Activated naive CD4-positive, alpha-beta T cell treated with Interleukin-2 at 50 U/mL for 16 hours (primary cell): ENCODE measurements at regions not wholly inside any gene's neighbourhood (a gene's known extent, or its start where the extent isn't known, plus 50 kb on each side); places are given as distances from the start of the nearest gene placed in this dataset.

Experiments used
- DNase-seq: peaks from one replicate; pipeline ENCODE4 v3.0.0-alpha.2; 2020

DNA sequence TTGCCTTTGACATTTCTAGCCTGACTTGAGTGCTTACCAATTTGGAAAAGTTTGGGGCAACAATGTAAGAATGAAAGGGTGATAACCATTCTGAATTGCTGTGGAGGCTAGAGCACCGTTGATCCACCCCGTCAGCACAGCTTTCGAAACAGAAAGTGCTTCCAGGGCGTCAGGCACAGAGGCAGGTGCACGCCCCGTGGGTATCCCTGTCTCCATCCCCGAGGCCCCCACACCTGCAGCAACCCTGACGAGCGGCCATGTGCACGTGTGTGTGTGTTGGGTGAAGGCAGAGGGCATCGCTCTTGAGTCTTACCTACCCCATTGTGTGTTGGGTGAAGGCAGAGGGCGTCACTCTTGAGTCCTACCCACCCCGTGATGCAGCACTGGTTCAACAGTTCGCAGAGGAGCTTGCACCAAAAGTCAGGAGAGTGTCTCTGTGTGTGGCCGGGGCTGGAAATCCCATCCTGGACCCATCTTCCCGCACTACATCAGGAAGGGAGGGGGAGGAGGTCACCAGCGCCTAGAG lies 404.5 kb downstream of the BRD1 start:
- no peak for DNase-seq

DNA sequence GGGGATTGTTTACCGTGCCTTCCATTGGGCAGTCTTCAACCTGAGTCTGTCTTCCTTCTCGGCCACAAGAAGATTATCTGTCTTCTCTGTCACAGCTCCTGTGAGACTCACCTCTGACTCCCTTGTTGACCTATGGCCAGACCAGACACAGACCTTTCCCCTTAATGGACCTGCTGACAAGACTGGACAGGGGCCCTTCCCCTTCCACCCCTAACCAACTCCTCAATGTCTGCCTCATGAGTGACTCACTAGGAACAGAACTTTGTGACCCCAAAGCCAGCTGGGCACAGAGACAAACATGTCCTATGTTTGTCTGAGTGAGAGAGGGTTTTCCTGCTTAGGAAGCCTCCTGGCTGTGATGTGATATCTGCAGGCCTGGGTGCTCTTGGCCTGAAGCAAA lies 405.0 kb downstream of the BRD1 start:
- no peak for DNase-seq

DNA sequence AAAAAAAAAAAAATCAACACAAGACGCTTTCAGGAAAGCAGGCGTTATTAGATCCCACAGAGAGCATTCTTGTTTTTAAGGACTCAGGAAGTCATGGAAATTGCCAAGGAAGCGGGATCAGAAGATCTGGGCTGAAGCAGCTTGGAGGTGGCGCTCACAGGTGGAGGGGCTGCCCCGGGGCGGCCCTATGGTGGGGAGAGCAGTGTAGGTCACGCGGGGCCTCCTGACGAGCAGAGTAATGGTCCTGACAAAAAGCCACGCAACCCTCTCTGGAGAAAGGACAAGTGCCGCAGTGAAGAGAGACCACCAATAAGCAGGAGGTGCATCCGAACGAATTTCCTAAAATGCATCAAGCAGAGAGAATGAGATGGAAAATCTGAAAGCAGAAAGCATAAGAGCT lies 407.0 kb downstream of the BRD1 start:
- DNase-seq, result no peak

DNA sequence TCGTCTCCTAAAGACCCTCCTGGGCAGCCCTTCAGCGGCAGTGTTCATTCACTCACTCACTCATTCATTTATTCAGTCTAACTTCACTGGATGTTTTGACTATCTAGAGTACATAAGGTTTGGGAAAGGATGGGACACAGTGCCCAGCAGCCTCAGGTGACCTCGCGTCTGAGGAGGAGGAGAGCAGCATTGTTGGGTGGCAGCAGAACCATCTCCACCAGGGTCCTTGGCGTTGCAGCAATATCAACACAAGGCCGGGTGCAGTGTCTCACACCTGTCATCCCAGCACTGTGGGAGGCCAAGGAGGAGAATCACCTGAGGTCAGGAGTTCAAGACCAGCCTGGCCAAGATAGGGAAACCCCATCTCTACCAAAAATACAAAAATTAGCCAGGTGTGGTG lies 408.0 kb downstream of the BRD1 start:
- DNase-seq, result no peak

DNA sequence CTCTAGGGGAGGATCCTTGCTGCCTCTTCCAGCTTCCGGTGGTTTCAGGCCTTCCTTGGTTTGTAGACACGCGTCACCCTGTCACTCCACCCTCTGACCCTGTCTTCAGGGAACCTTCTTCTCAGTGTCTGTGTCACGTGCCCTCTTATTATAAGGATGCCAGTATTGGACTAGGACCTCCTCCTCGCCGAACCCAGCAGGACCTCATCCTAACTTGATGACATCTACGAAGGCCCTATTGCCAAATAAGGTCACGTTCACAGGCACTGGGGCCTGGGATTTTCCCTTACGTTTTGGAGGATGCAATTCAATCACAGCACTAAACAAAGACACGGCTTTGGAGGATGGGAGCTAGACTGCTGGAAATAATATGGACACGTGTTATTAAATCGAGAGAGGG lies 408.7 kb downstream of the BRD1 start:
- no peak for DNase-seq

DNA sequence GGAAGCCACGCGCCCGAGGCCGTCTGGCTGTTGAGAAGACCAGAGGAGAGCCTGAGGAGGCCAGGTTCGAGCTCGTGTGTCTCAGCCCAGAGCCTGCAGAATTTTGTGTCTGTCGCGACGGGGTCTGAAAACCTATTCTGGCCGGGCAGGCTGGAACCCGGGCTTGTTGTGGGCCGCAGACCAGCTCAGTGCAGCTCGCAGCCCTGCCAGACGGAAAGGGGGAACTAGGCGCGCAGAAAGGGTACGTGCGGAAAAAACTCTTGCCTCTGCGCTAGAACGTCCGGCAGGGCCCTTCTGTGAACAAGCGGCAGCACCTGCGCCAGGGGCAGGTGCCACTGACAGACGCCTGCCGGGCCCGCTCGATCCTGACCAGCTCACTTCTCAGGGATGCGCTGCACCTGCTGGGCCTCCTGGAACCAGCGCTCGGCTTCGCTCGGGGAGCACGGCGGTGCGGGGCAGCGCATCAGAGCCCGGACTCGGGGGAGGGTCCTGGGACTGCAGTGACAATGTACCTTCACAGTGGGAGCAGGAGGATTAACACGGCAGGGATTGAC lies 409.3 kb downstream of the BRD1 start:
- no peak for DNase-seq

DNA sequence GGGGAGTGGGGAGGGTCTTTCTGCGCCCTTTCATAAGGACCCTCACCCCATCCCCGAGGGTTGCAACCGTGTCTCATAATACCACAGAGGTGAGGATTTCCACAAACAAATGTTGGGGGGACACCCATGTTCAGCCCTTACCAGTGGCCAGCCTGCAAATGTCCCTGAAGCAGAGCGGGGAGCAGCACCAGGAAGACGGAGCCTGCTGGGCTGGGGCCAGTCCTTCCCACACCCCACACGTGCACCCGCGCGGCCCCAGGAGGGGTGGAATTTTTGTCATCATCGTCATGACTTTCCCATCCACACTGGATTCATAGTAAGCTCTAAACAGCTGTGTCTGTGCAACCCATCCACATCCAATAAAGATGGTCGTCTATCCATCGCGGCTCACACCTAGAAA lies 409.8 kb downstream of the BRD1 start:
- no peak for DNase-seq

DNA sequence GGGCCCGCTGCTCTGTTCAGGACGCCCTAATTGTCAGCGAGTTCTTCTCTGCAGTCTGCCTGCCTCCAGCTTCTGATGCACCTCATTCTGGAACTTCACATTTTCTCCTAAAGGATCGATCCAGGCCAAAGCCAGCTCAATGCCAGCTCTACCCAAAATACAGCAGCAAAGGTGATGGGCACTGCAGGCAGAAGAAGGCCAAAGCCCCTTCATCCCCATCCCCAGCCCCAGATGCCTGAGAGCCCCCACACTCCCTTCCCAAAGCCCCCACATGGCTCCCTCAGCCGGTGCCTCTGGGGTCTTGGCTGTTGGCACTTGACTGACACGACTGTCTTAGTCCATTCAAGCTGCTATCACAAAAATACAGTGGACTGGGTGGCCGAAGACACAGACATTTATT lies 410.3 kb downstream of the BRD1 start:
- DNase-seq, result no peak

DNA sequence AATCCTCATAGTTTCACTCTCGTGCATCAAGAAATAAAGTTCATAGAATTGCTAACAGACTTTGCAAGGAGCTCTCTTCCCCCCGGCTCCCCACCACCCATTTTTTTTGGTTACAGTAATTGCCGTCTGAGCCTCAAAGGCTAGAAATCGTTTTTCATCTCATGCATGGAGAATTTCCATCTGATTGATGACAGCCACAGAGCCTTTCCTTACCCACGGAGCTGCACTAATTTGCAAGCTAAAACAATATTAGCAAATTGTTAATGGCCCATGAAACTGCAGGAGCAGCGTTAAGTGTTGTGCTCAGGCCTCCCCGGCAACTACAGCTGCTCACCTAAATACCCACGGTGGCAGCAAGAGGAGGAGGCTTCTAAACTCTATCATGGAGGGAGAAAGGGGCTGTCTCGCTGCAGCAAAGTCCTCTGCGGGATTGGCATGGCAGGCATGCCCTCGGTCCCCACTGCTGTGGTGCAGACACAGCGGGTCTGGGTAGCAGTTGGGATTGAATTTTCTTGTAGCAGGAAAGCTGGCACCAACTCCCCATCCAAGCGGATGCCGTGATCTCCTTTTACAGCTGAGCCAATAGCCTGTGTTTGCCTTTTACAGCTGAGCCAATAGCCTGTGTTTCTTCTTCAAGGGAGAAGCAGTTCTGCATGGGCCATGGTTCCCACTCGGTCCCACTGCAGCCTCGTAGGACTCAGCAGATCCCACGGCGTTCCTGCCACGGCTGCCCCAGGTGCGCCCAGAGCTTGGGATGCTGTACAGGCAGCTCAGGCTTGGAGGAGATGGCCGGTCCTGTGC lies 412.3 kb downstream of the BRD1 start:
- no peak for DNase-seq

DNA sequence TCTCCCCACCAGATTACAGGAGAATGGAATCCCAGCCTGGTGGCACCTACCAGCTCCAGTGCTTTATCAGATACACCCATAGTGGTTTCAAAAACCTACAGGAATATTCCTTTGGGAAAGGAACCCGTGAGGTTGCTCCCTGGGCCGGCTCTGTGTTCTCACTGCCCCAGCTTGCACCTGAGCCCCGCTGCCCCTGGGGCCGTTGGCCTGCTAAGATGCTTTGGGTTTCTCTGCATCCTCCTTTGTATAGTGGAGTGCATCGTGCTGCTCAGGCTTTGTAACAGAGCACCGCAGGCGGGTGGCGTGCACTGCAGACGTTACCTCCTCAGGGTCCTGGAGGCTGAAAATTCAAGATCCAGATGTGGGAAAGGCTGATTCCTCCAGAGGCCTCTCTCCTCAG lies 414.1 kb downstream of the BRD1 start:
- no peak for DNase-seq

DNA sequence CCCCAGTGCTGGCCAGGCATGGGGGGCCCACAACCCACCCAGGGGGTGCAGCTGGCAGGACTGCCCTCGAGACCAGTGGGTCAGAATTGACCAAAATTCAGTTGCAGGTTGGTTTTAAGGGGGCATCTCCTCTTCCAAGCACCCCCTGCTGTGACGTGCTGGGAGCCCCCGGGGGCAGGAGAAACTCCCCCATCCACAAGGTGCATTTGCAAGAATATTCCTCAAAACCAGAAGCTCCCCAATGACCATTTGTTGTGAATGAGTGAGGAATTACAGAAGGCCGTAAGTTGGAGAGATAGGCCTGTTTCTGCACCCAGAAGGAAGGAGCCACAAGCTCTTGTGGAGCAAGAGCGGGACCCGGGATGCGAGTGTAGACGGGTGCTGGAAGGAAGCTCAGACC lies 414.5 kb downstream of the BRD1 start:
- DNase-seq, result no peak

DNA sequence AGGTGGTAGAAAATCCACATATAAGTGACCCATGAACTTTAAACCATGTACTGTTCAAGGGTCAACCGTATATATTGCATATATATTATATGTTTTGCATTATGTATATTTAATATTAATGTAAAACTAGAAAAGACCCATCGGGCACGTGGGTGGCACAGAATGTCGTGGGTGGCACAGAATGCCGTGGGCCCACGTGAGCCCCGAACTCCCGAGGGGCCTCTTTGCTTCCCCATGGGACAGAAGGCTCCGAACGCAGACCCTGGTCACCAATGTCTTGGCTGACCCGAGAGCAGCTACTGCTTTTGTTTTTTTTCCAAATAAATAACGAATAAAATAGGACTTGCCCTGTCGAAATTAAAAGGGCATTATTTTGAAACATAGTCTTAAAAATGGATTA lies 415.4 kb downstream of the BRD1 start:
- no peak for DNase-seq

DNA sequence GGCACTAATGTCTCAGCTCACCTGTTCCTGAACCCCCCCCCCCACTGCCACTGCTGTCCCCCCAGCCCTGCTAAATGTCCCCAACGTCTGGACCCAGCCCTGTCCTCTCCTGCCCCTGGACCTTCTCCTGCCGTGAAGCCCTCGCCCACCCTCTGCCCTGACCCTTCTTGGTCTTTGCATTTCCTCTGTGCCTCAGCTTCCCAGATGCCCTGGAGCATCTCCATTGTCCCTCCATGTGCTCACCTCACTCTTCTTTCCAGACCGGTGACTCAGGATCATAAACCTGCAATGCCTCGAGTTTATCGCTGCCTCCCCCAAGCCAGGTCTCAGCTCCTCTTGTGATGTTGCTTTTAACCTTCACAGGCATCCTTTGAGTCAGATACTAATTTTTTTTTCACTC lies 416.4 kb downstream of the BRD1 start:
- DNase-seq, result no peak

DNA sequence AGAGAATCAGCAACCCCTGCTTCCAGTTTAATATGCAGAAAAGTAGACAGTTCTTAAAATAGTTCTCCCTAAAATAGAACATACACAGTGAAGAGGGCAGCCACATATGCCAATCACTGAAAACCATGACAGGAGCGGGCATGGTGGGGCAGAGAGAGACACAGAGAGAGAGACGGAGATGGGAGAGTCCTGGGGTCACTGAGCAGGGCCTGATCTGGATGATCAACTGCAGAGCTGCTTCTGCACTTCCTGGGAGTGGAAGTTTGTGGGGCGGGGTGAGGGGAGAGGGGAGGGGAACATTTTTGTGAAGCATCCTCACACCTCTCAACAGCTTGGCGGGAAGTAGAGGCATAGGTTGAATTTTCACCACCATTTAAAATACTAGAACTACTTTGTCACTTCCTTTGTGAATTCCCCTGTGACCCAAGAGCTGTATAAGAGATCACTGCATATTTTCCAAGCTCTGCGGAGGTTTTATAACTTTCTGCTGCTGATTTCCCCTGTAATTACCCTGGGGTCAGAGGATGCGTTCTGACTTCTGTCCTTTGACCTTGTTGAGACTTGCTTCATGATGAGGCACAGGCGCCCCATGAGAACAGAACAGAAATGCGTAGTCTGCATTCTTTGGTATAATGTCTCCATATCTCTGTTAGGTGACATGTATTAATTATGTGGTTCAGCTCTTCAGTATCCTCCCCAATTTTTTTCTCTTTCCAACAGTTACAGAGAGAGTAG lies 419.4 kb downstream of the BRD1 start:
- DNase-seq, result no peak

DNA sequence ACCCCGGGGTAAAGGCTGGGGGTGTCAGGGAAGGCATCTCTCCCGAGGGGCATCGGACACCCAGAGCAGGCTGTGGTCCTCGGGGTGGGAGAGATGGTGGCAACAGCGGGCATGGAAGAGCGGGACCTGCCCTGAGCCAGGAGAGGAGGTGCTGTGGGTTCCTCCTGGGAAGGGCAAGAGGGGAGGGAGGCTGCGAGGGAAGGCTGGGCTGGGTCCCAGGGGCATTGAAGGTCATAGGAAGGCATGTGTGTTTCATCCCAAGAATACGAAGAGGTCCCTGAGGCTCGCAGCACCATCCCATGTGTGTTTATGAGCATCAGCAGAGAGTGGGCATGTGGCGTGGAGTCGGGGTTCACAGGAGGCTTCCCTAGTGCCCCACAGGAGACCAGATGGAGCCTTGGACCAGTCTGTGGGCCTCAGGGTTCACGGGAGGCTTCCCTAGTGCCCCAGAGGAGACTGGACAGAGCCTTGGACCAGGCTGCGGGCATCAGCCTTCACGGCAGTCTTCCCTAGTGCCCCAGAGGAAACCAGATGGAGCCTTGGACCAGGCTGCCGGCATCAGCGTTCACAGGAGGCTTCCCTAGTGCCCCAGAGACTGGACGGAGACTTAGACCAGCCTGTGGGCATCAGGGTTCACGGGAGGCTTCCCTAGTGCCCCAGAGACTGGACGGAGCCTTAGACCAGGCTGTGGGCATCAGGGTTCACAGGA lies 420.6 kb downstream of the BRD1 start:
- DNase-seq, result no peak

DNA sequence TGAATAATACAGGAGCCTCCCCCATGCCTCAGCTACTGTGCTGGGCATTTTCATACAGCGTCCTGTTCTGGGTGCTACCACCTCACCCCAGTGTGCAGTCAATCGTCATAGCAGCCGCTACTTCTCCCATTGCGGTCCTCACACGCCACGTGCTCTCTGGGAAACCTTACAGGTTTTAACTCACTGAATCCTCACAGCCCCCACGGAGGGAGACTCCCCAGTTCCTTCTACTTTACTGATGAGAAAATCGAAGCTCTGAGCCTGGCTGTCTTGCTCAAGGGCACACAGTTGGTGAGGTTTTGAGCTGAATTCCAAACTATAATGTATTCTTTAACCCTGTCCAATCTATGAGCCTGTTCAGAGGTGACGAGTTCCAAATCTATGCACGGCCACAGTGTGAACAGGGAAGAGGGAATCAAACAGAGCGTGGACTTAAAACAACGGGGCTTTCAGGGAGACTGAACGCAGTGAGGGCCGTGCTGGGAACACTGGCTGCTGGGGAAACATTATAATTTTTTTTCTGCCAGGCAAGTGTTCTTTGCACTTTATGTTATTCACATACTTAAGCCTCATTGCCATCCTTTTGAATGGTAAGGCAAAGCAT lies 421.5 kb downstream of the BRD1 start:
- DNase-seq, result no peak

DNA sequence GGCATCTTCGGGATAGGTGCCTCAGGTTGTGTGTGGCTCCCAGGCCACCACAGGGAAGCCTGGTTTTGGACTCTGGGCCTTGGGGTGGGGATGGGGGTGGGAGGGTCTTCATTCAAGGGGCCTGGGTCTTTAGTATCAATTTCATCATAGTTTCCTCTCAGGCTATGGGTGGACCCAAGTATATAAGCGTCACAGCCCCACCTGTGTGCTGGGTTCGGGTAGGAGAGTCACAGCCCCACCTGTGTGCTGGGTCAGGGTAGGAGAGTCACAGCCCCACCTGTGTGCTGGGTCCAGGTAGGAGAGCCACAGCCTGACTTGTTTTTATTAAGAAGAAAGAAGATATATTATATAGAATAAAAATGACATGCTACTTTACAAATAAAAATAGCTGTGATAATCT lies 422.1 kb downstream of the BRD1 start:
- DNase-seq, result no peak

DNA sequence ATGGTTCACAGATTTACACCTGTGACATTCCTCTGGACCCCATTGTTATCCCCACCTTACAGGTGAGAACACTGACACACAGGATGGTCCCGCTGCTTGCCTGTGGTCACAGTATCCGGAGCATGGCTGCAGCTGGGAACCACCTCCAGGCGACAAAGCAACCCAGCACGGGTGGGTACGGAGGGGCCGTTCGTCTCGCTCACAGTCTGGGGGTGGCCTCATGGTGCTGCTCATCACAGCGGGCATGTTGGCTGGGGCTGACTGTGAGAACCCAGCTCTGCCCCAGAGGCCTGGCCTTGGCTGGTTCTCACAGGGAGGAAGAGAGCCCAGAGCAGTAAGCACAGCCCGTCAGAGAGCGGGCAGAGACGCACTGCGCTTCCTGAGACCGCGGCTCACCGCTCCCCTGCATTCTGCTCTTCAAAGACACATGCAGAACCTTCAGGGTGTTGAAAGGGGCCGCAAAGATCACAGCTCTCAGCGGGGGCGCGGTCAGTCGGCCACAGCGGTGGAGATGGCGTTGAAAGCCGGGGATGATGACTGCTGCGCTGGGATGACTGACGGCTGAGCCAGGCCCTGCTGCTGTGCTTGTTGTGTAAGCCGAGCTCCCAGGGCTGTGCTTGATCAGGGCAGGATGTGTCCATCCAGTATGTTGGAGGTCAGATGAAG lies 423.0 kb downstream of the BRD1 start:
- DNase-seq, result no peak

DNA sequence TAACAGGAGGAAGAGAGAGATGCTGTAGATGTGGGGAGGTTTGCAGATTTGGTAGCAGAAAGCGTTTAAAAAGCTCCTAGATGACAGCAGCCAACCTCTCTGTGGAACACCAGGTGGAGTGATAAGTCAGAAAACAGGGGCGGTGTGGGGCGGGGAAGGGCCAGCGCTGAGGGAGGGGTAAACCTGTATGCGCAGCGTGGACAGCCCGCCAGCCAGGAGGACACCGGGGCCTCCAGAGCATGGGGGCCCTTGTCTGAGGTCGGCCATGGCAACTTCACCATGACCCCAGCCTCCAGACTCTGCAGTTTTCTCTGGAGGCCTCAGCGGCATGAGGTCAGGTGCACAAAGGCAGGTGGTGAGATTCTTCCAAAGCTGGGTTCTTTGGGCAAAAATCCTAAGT lies 423.7 kb downstream of the BRD1 start:
- no peak for DNase-seq

DNA sequence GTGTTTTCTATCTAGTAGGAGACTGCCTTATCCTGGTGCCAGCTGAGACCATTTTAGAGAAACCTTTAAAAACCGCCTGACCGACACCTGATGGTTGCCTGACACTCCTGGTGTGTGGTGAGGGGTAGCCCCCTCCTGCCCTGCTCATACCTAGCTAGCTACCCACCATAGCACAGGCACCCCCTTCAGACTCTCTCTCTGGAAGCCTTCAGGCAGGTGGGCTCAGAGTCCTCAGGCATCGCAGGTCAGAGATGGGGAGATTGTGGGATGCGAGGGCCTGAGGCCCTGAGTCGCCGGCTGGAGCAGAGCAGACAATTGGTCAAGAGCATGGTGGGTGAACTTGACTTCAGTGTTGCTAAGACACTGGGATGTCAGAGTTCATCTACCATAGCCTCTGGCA lies 424.6 kb downstream of the BRD1 start:
- no peak for DNase-seq

DNA sequence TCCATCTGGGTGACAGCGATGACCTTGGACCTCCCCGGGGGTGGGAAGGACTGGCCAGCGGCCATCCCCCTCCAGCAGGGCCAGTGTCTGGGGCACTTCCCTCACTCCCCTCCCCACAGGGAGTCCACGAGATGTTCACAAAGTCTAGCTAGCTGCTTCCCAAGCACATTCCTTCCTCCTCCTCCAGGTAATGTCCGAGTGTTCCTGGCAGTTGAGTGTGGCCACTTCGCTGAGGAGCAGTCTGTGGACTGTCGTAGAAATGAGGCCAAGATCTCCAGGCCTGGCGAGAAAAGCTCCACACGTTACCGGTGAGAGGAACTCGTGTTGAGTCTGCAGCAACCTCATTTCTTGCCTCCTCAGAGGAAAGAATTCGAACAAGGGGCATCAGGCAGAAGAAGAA lies 425.5 kb downstream of the BRD1 start:
- no peak for DNase-seq

DNA sequence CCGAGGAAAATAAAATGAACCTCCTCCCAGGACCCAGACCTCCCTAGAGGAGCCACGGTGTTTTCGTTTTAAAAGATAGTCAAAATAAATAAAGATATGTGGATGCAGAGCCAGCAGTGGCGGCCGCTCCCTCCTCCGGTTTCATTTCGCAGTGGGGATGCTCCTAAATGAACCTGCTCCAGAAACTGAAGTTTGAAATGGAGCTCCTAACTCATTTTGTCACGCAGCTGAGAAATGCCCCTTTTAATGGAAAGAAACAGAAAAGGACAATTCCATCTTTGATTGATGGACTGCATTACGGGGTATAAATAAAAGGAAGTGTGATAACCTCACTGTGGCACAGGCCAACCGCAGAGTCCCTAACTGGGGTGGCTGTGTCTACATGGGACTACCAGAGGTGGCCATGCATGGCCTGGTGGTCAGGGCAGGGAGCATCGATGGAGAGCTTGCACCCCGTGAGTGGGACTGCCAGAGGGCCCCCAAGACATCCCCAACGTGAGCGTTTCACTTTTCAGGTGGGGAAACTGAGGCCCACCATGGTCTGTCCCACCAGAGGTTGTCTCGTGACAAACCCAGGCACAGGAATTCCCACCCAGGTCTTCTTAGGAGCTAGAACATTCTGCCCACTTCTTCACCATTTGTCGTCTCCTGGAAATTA lies 426.6 kb downstream of the BRD1 start:
- no peak for DNase-seq
